GM18498 (cell line): ENCODE measurements at regions not wholly inside any gene's neighbourhood (a gene's known extent, or its start where the extent isn't known, plus 50 kb on each side); places are given as distances from the start of the nearest gene placed in this dataset.

ENCODE experiments used
- ATAC-seq: cut with Tn5 transposase; IDR thresholded peaks from one replicate; pipeline ENCODE4 v1.9.1; 2021; ENCODE audit warnings: mild to moderate bottlenecking, moderate library complexity; ENCODE audit not compliant: unreplicated experiment

DNA sequence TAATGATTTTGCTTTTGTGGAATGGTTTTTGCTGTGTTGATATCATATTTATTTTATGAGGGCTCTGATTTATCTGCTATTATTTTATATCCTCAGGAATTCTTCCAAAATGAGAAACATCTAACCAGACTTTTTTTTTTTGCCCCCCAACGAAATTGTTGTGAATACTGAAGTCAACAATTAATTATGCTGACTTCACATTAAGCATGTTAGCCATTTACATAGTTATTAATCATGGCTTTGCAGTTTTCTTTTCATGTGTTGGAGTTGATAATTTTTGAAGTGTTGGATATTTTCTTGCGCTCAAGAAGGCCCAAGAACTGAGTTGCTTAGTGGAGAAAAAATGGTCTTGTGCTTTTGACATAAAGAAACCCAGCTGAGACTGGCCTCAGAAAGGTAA lies 246.6 kb upstream of the CRY1 start:
- ATAC-seq, result no peak

DNA sequence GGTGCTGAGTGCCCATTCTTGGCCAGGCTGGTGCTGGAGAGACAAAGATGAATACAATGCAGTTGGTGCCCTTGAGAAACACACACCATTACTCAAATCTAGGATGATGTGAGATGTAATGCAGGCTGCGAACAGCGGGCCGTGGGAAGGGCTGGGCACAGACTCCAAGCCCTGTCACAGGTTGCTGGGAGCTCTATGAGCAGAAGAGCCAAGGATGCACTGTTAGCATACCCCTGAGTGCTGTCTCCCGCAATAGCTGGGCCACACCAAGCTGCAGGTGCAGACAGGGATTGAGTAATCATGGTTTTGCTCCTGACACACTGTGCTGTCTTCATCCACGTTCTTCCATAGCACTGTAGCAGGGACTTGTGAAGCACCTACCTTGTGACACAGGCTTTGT lies 247.5 kb upstream of the CRY1 start:
- no peak for ATAC-seq

DNA sequence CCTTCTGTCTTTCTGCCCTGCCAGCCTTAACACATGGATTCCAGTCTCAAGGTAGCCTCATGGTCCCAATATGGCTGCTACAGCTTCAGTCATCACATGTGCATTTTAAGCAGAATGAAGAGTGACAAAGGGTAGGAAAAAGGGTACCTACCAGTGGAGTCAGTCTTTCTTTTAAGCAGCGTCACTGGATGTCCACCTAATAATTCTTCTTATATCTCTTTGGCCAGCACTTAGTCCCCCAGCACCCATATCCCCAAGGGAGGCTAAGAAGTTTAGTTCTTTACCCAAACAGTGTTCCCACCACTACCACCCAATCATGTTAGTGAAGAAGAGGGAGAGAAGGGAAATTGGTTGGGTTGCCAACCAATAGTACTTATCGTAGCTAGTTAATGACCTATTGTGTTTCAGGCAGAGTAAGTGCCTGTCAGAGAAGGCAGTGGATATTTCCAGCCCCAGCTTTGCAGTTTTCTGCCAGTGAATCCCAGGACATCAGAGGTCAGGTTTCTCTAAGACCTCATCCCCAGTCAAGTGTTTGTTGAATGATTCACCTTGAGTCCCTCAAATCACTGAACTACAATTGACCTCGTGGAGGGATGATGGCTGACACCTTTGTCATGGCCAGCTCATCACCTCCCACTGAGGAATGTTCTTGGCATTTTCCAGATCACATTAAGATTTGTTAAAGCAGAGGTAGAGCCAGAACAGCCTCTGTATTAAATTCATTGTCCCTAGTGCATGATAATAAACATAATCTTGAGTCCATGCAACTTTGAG lies 250.9 kb upstream of the CRY1 start:
- no peak for ATAC-seq

GRCh38 chr12:107347261-107347660 lies 253.9 kb upstream of the CRY1 start:
- no peak for ATAC-seq

GRCh38 chr12:107349008-107349747 lies 255.8 kb upstream of the CRY1 start:
- ATAC-seq, result no peak

DNA sequence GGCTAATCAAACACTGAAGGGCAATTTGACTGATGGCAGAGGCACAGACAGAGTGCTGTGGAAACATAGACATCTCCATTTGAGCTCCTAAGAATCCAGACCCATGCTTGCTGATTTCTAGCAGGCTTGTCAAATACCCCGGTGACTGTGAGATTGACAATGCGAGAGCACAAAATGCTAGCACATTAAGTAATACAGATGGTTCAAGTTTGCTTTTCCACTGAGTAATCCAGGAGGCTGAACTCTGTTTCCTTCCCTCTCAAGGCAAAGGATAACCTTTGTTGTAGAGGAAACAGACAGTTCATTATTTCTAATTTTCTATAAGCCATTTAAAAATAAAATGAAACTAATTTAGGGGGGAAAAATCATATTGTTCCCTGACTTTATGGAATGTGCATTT lies 256.5 kb upstream of the CRY1 start:
- no peak for ATAC-seq

- no peak for ATAC-seq
Observed at GRCh38 chr12:107351109-107351508, 257.8 kb upstream of the CRY1 start.

DNA sequence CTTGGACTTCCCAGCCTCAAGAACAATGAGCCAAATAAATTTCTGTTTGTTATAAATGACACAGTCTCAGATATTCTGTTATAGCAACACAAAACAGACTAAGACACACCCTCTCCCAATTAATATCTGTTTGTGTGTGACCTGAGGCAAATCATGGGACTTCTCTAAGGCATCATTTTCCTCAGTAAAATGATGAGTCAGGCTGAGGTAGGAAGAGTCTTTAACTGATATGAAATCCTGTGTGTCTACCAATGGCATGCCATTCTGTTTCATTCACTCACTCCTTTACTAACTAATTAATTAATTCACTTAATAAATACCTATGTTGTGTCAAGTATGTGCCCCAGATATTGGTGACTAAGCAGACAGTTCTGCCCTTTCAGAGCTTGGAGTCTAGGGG lies 258.4 kb upstream of the CRY1 start:
- no peak for ATAC-seq

GRCh38 chr12:107352347-107353081 lies 259.2 kb upstream of the CRY1 start:
- no peak for ATAC-seq

- ATAC-seq, result no peak
Observed at GRCh38 chr12:107353312-107353711, 260.0 kb upstream of the CRY1 start.

GRCh38 chr12:107355004-107355565 lies 261.7 kb upstream of the CRY1 start:
- ATAC-seq, result no peak

GRCh38 chr12:107355612-107356011 lies 262.3 kb upstream of the CRY1 start:
- ATAC-seq, result no peak

GRCh38 chr12:107356266-107356936 lies 263.1 kb upstream of the CRY1 start:
- no peak for ATAC-seq

DNA sequence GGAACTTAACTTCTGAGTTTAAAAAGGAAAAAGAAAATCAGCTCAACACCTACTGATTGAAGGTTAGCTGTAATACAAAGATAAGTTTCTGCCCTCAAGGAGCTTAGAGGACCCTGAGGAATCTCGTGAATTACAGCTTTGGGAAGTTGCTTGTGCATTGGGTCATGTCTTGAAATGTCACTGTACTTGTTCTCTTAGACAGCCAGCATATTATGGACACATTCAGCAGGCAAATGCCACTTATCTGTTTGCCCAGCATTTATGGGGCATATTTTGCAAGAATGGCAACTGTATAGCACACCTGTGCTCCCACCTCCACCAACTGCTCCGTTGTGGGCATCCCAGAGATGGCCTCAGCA lies 263.6 kb upstream of the CRY1 start:
- no peak for ATAC-seq

DNA sequence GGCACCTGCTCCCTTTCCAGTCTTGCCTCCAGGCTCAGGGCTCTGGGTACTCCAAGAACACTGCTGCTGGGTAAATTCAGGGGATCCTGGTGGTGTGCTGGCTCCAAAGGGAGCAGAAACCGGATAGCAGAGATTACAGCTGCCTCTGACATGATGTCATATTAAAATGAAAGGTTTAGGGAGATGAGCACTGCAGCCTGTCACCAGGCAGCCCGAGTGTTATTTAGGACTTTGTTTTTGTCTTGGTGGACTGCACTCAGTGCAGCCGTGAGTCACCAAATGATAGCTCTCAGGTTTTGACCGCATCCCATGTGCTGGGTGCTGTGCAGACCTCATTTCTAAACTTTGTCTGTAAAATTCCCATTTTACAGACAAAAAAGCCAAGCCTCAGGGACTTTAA lies 266.0 kb upstream of the CRY1 start:
- ATAC-seq, result no peak

DNA sequence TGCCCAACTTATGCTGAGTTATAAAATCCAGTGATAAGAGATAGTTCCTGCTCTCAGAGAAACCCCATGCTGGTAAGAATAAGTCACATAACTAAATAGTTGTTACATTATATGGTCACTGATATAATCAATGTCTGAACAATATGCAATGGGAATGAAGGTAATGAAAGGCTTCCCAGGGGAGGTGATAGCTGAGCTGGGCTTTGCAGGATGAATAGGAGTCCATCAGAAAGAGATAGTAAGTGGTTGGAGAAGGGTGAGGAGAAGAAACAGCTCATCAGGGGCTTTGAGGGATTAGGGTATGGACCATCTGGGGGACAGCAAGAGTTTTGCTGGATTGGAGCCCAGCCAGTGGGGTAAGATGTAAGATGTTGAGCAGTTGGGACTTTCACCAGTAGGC lies 266.7 kb upstream of the CRY1 start:
- ATAC-seq, result no peak

GRCh38 chr12:107360482-107360881 lies 267.1 kb upstream of the CRY1 start:
- no peak for ATAC-seq

GRCh38 chr12:107361970-107362369 lies 268.6 kb upstream of the CRY1 start:
- ATAC-seq, result no peak

- ATAC-seq, result no peak
Observed at GRCh38 chr12:107362960-107363359, 269.6 kb upstream of the CRY1 start.

DNA sequence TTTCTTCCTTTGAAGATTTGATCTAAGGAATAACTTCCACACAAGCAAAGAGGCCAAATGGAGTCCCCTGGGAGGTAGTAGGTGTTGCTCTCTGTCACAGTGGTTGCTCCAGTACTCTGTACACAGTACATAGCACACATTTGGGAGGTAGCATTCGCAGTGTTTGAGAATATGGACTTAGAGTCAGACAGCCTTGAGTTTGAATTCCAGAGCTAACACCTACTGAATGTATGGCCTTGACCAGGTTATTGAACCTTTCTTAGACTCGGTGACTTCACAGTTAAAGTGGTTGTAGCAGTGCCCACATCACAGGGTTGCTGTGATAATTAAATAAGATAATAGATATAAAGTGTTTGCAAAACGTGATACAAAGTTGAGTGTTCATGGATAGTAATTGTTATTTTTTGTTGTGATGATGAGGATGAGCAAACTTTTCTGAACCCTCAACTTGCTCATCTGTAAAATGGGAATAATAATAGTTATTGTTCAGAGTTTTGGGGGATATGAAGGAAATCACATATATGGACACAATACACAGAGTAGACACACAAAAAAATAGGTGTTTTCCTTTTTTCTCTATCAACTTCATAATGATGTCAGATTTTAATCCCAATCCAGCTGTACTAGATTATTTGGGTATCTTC lies 271.6 kb upstream of the CRY1 start:
- ATAC-seq, result no peak

DNA sequence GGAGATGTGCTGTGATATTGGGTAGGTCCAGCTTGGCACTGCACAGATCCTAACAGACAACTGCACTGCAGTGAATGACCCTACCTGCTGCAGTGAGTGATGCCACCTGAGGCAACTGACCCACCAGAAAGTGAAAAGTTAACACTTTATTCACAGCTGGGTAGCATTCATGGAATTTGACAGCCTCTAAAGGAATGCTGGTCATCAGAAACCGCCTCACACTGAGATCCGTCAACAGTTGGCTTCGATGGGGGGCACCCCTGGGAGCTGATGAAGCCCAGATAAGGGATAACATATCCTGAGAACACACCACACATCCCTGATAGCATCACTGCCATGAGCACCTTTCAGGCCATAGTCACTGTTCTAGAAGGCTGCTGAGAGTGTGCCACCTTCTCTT lies 272.4 kb upstream of the CRY1 start:
- ATAC-seq, result no peak
